ENCODE measurements at regions not wholly inside any gene's neighbourhood (a gene's known extent, or its start where the extent isn't known, plus 50 kb on each side); places are given as distances from the start of the nearest gene placed in this dataset.
A peak's percentile ranks its signal among the peaks of the same experiment; 100 is the strongest.

GRCh38 chr15:35622641-35623340, 76.8 kb upstream of the DPH6 start:
- Histone ChIP-seq H3K36me3 (no peaks in the 10 kb centered on the region), H3K4me3 (no peak overlapping the region), H3K27me3 (no peaks in the 10 kb centered on the region), H3K27ac (replicated peaks in 1 of 4) (no peak overlapping the region), H3K4me1 (peaks cover 18 to 53% (median 46%) of the 10 kb centered on the region in 4 donors), H3K9me3 (no peaks in the 10 kb centered on the region)
- intact Hi-C loops (cut with DNase I) = no loop called here
- TF ChIP-seq CTCF (IDR thresholded peaks at IDR 0.05) = no peak
- no peak for TF ChIP-seq POLR2AphosphoS5 (IDR thresholded peaks at IDR 0.05)
- no peak for TF ChIP-seq EP300 (IDR thresholded peaks at IDR 0.05)
- TF ChIP-seq POLR2A (IDR thresholded peaks at IDR 0.05; ENCODE audit: low read depth) = no peak
- WGBS = 96% methylated on average over 6 of the region's 6 CpGs
- DNase-seq (ENCODE audit: extremely low spot score) = no peak

GRCh38 chr15:35624881-35625280, 78.9 kb upstream of the DPH6 start:
- Histone ChIP-seq H3K36me3 (no peaks in the 10 kb centered on the region), H3K9me3 (no peaks in the 10 kb centered on the region), H3K27ac (replicated peaks in 1 of 4) (peak overlapping the region; percentile 54 to 65 (median 56)), H3K4me3 (no peak overlapping the region), H3K27me3 (no peaks in the 10 kb centered on the region), H3K4me1 (peaks cover 24 to 43% (median 36%) of the 10 kb centered on the region in 4 donors)
- no peak for DNase-seq (ENCODE audit: extremely low spot score)
- intact Hi-C loops (cut with DNase I) = loop anchor here (5.0 kb wide), 1 partner anchor 42 kb away; no protein-coding TSS in a partner anchor
- TF ChIP-seq POLR2AphosphoS5 (IDR thresholded peaks at IDR 0.05) = peak; percentile 30 to 63
- no peak for TF ChIP-seq POLR2A (IDR thresholded peaks at IDR 0.05; ENCODE audit: low read depth)
- 73% methylated on average over 3 of the region's 3 CpGs for WGBS

GRCh38 chr15:35626571-35627318, 80.8 kb upstream of the DPH6 start:
- WGBS = 30% methylated on average over 7 of the region's 7 CpGs
- intact Hi-C loops (cut with DNase I) = loop anchor here (5.0 kb wide), 1 partner anchor 41 kb away; no protein-coding TSS in a partner anchor
- TF ChIP-seq CTCF (IDR thresholded peaks at IDR 0.05) (no peak), EP300 (IDR thresholded peaks at IDR 0.05) (no peak), POLR2AphosphoS5 (IDR thresholded peaks at IDR 0.05) (no peak), POLR2A (IDR thresholded peaks at IDR 0.05; ENCODE audit: low read depth) (no peak)
- no peaks in the 10 kb centered on the region for H3K9me3 ChIP-seq
- DNase-seq (ENCODE audit: extremely low spot score) = no peak
- no peaks in the 10 kb centered on the region for H3K36me3 ChIP-seq
- H3K27ac ChIP-seq (replicated peaks in 1 of 4) = peak overlapping the region; percentile 25 to 56 (median 53)
- H3K4me1 ChIP-seq = peaks cover 29 to 42% (median 35%) of the 10 kb centered on the region in 4 donors
- H3K27me3 ChIP-seq = no peaks in the 10 kb centered on the region
- no peak overlapping the region for H3K4me3 ChIP-seq

- no peak for DNase-seq (ENCODE audit: extremely low spot score)
- no peaks in the 10 kb centered on the region for H3K9me3 ChIP-seq
- no peak overlapping the region for H3K27ac ChIP-seq (replicated peaks in 1 of 4)
- intact Hi-C loops (cut with DNase I) = loop anchor here (5.0 kb wide), 1 partner anchor 40 kb away; no protein-coding TSS in a partner anchor
- H3K4me3 ChIP-seq = no peak overlapping the region
- H3K36me3 ChIP-seq = no peaks in the 10 kb centered on the region
- 89% methylated on average over 2 of the region's 2 CpGs for WGBS
- no peak for TF ChIP-seq CTCF (IDR thresholded peaks at IDR 0.05)
- no peak for TF ChIP-seq POLR2AphosphoS5 (IDR thresholded peaks at IDR 0.05)
- no peak for TF ChIP-seq POLR2A (IDR thresholded peaks at IDR 0.05; ENCODE audit: low read depth)
- H3K27me3 ChIP-seq = no peaks in the 10 kb centered on the region
- peaks cover 23 to 38% (median 30%) of the 10 kb centered on the region in 4 donors for H3K4me1 ChIP-seq
These were observed 81.7 kb upstream of the DPH6 start for GRCh38 chr15:35627696-35628095.

- Histone ChIP-seq H3K27me3 (no peaks in the 10 kb centered on the region), H3K4me3 (no peak overlapping the region), H3K27ac (replicated peaks in 1 of 4) (no peak overlapping the region), H3K9me3 (no peaks in the 10 kb centered on the region), H3K4me1 (peaks cover 21 to 37% (median 27%) of the 10 kb centered on the region in 4 donors), H3K36me3 (no peaks in the 10 kb centered on the region)
- intact Hi-C loops (cut with DNase I) = loop anchor here (5.0 kb wide), 1 partner anchor 38 kb away; no protein-coding TSS in a partner anchor
- no peak for DNase-seq (ENCODE audit: extremely low spot score)
- WGBS = 78% methylated on average over 3 of the region's 3 CpGs
- TF ChIP-seq EP300 (IDR thresholded peaks at IDR 0.05) (no peak), POLR2A (IDR thresholded peaks at IDR 0.05; ENCODE audit: low read depth) (no peak), CTCF (IDR thresholded peaks at IDR 0.05) (no peak), POLR2AphosphoS5 (IDR thresholded peaks at IDR 0.05) (no peak)
These were observed 83.8 kb upstream of the DPH6 start for GRCh38 chr15:35629766-35630165.

Data from esophagus muscularis mucosa (tissue), 4 donors.